ENCODE measurements at regions not wholly inside any gene's neighbourhood (a gene's known extent, or its start where the extent isn't known, plus 50 kb on each side); places are given as distances from the start of the nearest gene placed in this dataset.

- Histone ChIP-seq H3K4me3 (ENCODE audit: low read length) (no peak overlapping the region), H3K4me2 (ENCODE audit: low read length) (no peak overlapping the region), H4K20me1 (ENCODE audit: control insufficient read depth, insufficient read depth, low read depth, low read length) (no peaks in the 10 kb centered on the region), H3K79me2 (ENCODE audit: control insufficient read depth, low read length) (no peaks in the 10 kb centered on the region), H3K27me3 (ENCODE audit: control insufficient read depth, low read length) (peaks cover 3% of the 10 kb centered on the region; the same call in 1 of the 2 replicates), H3K36me3 (ENCODE audit: control insufficient read depth, low read length) (no peaks in the 10 kb centered on the region), H3K9me2 (replicated peaks; ENCODE audit: control insufficient read depth, low read length) (no peaks in the 10 kb centered on the region), H3K4me1 (ENCODE audit: control insufficient read depth, low read length) (no peaks in the 10 kb centered on the region; the same call in 1 of the 2 replicates), H3K27ac (ENCODE audit: low read depth, low read length) (no peak overlapping the region), H3K9me3 (ENCODE audit: control insufficient read depth, insufficient read depth, low read length) (no peaks in the 10 kb centered on the region), H3F3A (ENCODE audit: control insufficient read depth, insufficient read depth) (no peaks in the 10 kb centered on the region)
- TF ChIP-seq, protein P1, sequence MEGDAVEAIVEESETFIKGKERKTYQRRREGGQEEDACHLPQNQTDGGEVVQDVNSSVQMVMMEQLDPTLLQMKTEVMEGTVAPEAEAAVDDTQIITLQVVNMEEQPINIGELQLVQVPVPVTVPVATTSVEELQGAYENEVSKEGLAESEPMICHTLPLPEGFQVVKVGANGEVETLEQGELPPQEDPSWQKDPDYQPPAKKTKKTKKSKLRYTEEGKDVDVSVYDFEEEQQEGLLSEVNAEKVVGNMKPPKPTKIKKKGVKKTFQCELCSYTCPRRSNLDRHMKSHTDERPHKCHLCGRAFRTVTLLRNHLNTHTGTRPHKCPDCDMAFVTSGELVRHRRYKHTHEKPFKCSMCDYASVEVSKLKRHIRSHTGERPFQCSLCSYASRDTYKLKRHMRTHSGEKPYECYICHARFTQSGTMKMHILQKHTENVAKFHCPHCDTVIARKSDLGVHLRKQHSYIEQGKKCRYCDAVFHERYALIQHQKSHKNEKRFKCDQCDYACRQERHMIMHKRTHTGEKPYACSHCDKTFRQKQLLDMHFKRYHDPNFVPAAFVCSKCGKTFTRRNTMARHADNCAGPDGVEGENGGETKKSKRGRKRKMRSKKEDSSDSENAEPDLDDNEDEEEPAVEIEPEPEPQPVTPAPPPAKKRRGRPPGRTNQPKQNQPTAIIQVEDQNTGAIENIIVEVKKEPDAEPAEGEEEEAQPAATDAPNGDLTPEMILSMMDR (IDR thresholded peaks at IDR 0.05; ENCODE audit: low read depth, low read length, poor library complexity, severe bottlenecking) = no peak
- TF ChIP-seq EZH2phosphoT487 (IDR thresholded peaks at IDR 0.05; ENCODE audit: borderline replicate concordance, low read length) = no peak
Measured at GRCh38 chr21:41689289-41689583, 77.6 kb downstream of the RIPK4 start.

DNA sequence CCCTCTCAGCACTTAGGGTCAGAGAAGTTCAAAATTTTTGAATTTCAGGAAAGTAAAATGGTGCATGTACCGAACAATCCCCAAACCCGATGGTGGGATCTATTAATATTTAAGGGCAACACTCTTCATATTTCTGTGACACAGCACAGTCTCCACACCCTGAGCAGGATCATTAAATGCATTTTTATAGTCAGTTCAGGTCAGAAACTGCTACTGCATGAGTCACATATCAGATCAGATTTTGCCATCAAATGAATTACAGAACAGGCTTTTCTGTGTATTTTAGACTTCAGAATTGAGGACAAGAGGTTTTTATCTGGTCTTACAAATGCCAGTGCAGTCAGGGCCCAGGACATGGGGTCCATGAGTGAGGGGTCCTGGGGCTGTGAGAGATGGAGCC lies 79.2 kb downstream of the RIPK4 start:
- H3K4me1 ChIP-seq (ENCODE audit: control insufficient read depth, low read length) = no peaks in the 10 kb centered on the region
- no peak overlapping the region for H3K27ac ChIP-seq (ENCODE audit: low read depth, low read length)

DNA sequence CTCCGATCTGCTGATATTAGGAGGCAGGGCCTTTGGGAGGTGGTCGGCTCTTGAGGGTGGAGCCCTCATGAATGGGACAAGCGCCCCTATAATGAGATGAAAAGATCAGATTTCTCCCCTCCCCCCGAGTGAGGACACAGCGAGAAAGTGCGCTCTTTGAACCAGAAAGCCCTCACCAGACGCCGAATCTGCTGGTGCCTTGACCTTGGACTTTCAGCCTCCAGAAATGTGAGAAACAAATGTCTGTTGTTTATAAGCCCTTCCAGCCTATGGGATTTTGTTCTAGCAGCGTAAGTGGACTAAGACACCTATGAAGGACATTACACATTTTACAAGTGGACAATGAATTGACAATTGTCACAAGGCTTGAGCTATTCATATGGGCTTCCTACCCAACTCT lies 80.2 kb downstream of the RIPK4 start:
- Histone ChIP-seq H4K20me1 (ENCODE audit: control insufficient read depth, insufficient read depth, low read depth, low read length) (no peaks in the 10 kb centered on the region), H3K4me2 (ENCODE audit: low read length) (no peak overlapping the region), H3K4me1 (ENCODE audit: control insufficient read depth, low read length) (no peaks in the 10 kb centered on the region), H3F3A (ENCODE audit: control insufficient read depth, insufficient read depth) (no peaks in the 10 kb centered on the region), H3K79me2 (ENCODE audit: control insufficient read depth, low read length) (no peaks in the 10 kb centered on the region), H3K4me3 (ENCODE audit: low read length) (no peak overlapping the region), H3K27ac (ENCODE audit: low read depth, low read length) (no peak overlapping the region), H3K9me3 (ENCODE audit: control insufficient read depth, insufficient read depth, low read length) (no peaks in the 10 kb centered on the region), H3K27me3 (ENCODE audit: control insufficient read depth, low read length) (peaks cover 3% of the 10 kb centered on the region; the same call in 1 of the 2 replicates), H3K9me2 (replicated peaks; ENCODE audit: control insufficient read depth, low read length) (no peaks in the 10 kb centered on the region), H3K36me3 (ENCODE audit: control insufficient read depth, low read length) (no peaks in the 10 kb centered on the region)
- TF ChIP-seq EZH2phosphoT487 (IDR thresholded peaks at IDR 0.05; ENCODE audit: borderline replicate concordance, low read length) = no peak
- TF ChIP-seq, protein P1 (IDR thresholded peaks at IDR 0.05; ENCODE audit: low read depth, low read length, poor library complexity, severe bottlenecking) = no peak

More for the DNA sequence above, 79.2 kb downstream of the RIPK4 start:
- Histone ChIP-seq H3F3A (ENCODE audit: control insufficient read depth, insufficient read depth) (no peaks in the 10 kb centered on the region), H3K27me3 (ENCODE audit: control insufficient read depth, low read length) (peaks cover 3% of the 10 kb centered on the region; the same call in 1 of the 2 replicates), H3K4me2 (ENCODE audit: low read length) (no peak overlapping the region), H4K20me1 (ENCODE audit: control insufficient read depth, insufficient read depth, low read depth, low read length) (no peaks in the 10 kb centered on the region), H3K79me2 (ENCODE audit: control insufficient read depth, low read length) (no peaks in the 10 kb centered on the region), H3K4me3 (ENCODE audit: low read length) (no peak overlapping the region), H3K9me2 (replicated peaks; ENCODE audit: control insufficient read depth, low read length) (no peaks in the 10 kb centered on the region), H3K36me3 (ENCODE audit: control insufficient read depth, low read length) (no peaks in the 10 kb centered on the region), H3K9me3 (ENCODE audit: control insufficient read depth, insufficient read depth, low read length) (no peaks in the 10 kb centered on the region)
- TF ChIP-seq EZH2phosphoT487 (IDR thresholded peaks at IDR 0.05; ENCODE audit: borderline replicate concordance, low read length) = no peak
- TF ChIP-seq, protein P1 (IDR thresholded peaks at IDR 0.05; ENCODE audit: low read depth, low read length, poor library complexity, severe bottlenecking) = no peak
